Stimulated activated memory B cell treated with anti-CD40 and anti-IgM and Interleukin-4, amounts not matched to agents 10 μg/mL and 1 μg/mL and 100 μg/mL, for 72 hours (primary cell): ENCODE measurements at regions not wholly inside any gene's neighbourhood (a gene's known extent, or its start where the extent isn't known, plus 50 kb on each side); places are given as distances from the start of the nearest gene placed in this dataset.

ENCODE experiments used
- ATAC-seq: fragments of 150-1000 bp; cut with Tn5 transposase; 2 replicates; pipeline ENCODE4 v1.10.0; 2021
- H3K27ac Mint-ChIP-seq: one replicate; pipeline ENCODE4 v1.8.0; 2022; ENCODE audit warnings: mild to moderate bottlenecking, mixed read lengths
- H3K27me3 Mint-ChIP-seq: one replicate; pipeline ENCODE4 v1.8.0; 2022; ENCODE audit warnings: mixed read lengths
- H3K36me3 Mint-ChIP-seq: one replicate; pipeline ENCODE4 v1.8.0; 2022; ENCODE audit warnings: mixed read lengths
- H3K4me1 Mint-ChIP-seq: one replicate; pipeline ENCODE4 v1.8.0; 2022; ENCODE audit warnings: mixed read lengths
- H3K4me3 Mint-ChIP-seq: one replicate; pipeline ENCODE4 v1.8.0; 2022; ENCODE audit warnings: mild to moderate bottlenecking, moderate library complexity, mixed read lengths
- H3K9me3 Mint-ChIP-seq: one replicate; pipeline ENCODE4 v1.8.0; 2022; ENCODE audit warnings: mixed read lengths

- no peak for ATAC-seq
- Mint-ChIP-seq H3K4me3 (no peak overlapping the region), H3K27me3 (no peaks in the 10 kb centered on the region), H3K9me3 (peaks cover 21% of the 10 kb centered on the region), H3K4me1 (no peaks in the 10 kb centered on the region), H3K36me3 (no peaks in the 10 kb centered on the region), H3K27ac (no peak overlapping the region)
These were observed 197.0 kb upstream of the EYS start for GRCh38 chr6:65903992-65904391.

- no peaks in the 10 kb centered on the region for H3K36me3 Mint-ChIP-seq
- no peak overlapping the region for H3K4me3 Mint-ChIP-seq
- ATAC-seq: no peak
- no peak overlapping the region for H3K27ac Mint-ChIP-seq
- H3K27me3 Mint-ChIP-seq: no peaks in the 10 kb centered on the region
- no peaks in the 10 kb centered on the region for H3K4me1 Mint-ChIP-seq
- H3K9me3 Mint-ChIP-seq: peaks cover 10% of the 10 kb centered on the region
These were observed 193.9 kb upstream of the EYS start for GRCh38 chr6:65900928-65901327.

- Mint-ChIP-seq H3K4me1 (no peaks in the 10 kb centered on the region), H3K9me3 (peaks cover 8% of the 10 kb centered on the region), H3K4me3 (no peak overlapping the region), H3K36me3 (no peaks in the 10 kb centered on the region), H3K27ac (no peak overlapping the region), H3K27me3 (no peaks in the 10 kb centered on the region)
- no peak for ATAC-seq
These were observed 189.1 kb upstream of the EYS start for GRCh38 chr6:65896140-65896539.

GRCh38 chr6:65876668-65877067 lies 169.6 kb upstream of the EYS start:
- no peaks in the 10 kb centered on the region for H3K27me3 Mint-ChIP-seq
- no peak overlapping the region for H3K4me3 Mint-ChIP-seq
- no peaks in the 10 kb centered on the region for H3K9me3 Mint-ChIP-seq
- H3K36me3 Mint-ChIP-seq: no peaks in the 10 kb centered on the region
- ATAC-seq: no peak
- H3K27ac Mint-ChIP-seq: no peak overlapping the region
- no peaks in the 10 kb centered on the region for H3K4me1 Mint-ChIP-seq

- no peaks in the 10 kb centered on the region for H3K4me1 Mint-ChIP-seq
- no peak overlapping the region for H3K4me3 Mint-ChIP-seq
- H3K9me3 Mint-ChIP-seq: peaks cover 14% of the 10 kb centered on the region
- no peaks in the 10 kb centered on the region for H3K36me3 Mint-ChIP-seq
- ATAC-seq: no peak
- H3K27me3 Mint-ChIP-seq: no peaks in the 10 kb centered on the region
- H3K27ac Mint-ChIP-seq: no peak overlapping the region
These were observed 145.4 kb upstream of the EYS start for GRCh38 chr6:65852369-65852852.

GRCh38 chr6:65830151-65830550 lies 123.1 kb upstream of the EYS start:
- Mint-ChIP-seq H3K9me3 (peaks cover 8% of the 10 kb centered on the region), H3K4me1 (no peaks in the 10 kb centered on the region), H3K4me3 (no peak overlapping the region), H3K36me3 (no peaks in the 10 kb centered on the region), H3K27me3 (no peaks in the 10 kb centered on the region), H3K27ac (no peak overlapping the region)
- no peak for ATAC-seq

- H3K4me1 Mint-ChIP-seq: no peaks in the 10 kb centered on the region
- H3K27ac Mint-ChIP-seq: no peak overlapping the region
- no peak overlapping the region for H3K4me3 Mint-ChIP-seq
- H3K27me3 Mint-ChIP-seq: no peaks in the 10 kb centered on the region
- H3K9me3 Mint-ChIP-seq: peaks cover 17% of the 10 kb centered on the region
- no peak for ATAC-seq
- no peaks in the 10 kb centered on the region for H3K36me3 Mint-ChIP-seq
These were observed 112.1 kb upstream of the EYS start for GRCh38 chr6:65819152-65819551.

- Mint-ChIP-seq H3K9me3 (peaks cover 16% of the 10 kb centered on the region), H3K27me3 (no peaks in the 10 kb centered on the region), H3K36me3 (no peaks in the 10 kb centered on the region), H3K27ac (no peak overlapping the region), H3K4me3 (no peak overlapping the region), H3K4me1 (no peaks in the 10 kb centered on the region)
- ATAC-seq: no peak
These were observed 111.5 kb upstream of the EYS start for GRCh38 chr6:65818576-65818975.

GRCh38 chr6:65816991-65817390 lies 110.0 kb upstream of the EYS start:
- peaks cover 14% of the 10 kb centered on the region for H3K9me3 Mint-ChIP-seq
- no peak overlapping the region for H3K27ac Mint-ChIP-seq
- no peak for ATAC-seq
- H3K4me1 Mint-ChIP-seq: no peaks in the 10 kb centered on the region
- H3K27me3 Mint-ChIP-seq: no peaks in the 10 kb centered on the region
- no peaks in the 10 kb centered on the region for H3K36me3 Mint-ChIP-seq
- no peak overlapping the region for H3K4me3 Mint-ChIP-seq

GRCh38 chr6:65814071-65814470 lies 107.0 kb upstream of the EYS start:
- Mint-ChIP-seq H3K4me3 (no peak overlapping the region), H3K27me3 (no peaks in the 10 kb centered on the region), H3K9me3 (peaks cover 7% of the 10 kb centered on the region), H3K4me1 (no peaks in the 10 kb centered on the region), H3K36me3 (no peaks in the 10 kb centered on the region), H3K27ac (no peak overlapping the region)
- no peak for ATAC-seq

- Mint-ChIP-seq H3K36me3 (no peaks in the 10 kb centered on the region), H3K9me3 (peaks cover under 1% of the 10 kb centered on the region), H3K4me3 (no peak overlapping the region), H3K4me1 (no peaks in the 10 kb centered on the region), H3K27ac (no peak overlapping the region), H3K27me3 (no peaks in the 10 kb centered on the region)
- ATAC-seq: no peak
These were observed 96.2 kb upstream of the EYS start for GRCh38 chr6:65803186-65803585.

GRCh38 chr6:65799389-65799788 lies 92.4 kb upstream of the EYS start:
- no peaks in the 10 kb centered on the region for H3K36me3 Mint-ChIP-seq
- peaks cover 5% of the 10 kb centered on the region for H3K9me3 Mint-ChIP-seq
- H3K4me1 Mint-ChIP-seq: no peaks in the 10 kb centered on the region
- H3K4me3 Mint-ChIP-seq: no peak overlapping the region
- no peak for ATAC-seq
- H3K27me3 Mint-ChIP-seq: no peaks in the 10 kb centered on the region
- H3K27ac Mint-ChIP-seq: no peak overlapping the region

GRCh38 chr6:65798280-65799014 lies 91.4 kb upstream of the EYS start:
- Mint-ChIP-seq H3K4me3 (no peak overlapping the region), H3K27me3 (no peaks in the 10 kb centered on the region), H3K9me3 (peaks cover 11% of the 10 kb centered on the region), H3K4me1 (no peaks in the 10 kb centered on the region), H3K36me3 (no peaks in the 10 kb centered on the region), H3K27ac (no peak overlapping the region)
- ATAC-seq: no peak

- Mint-ChIP-seq H3K4me3 (no peak overlapping the region), H3K36me3 (no peaks in the 10 kb centered on the region), H3K27ac (no peak overlapping the region), H3K4me1 (no peaks in the 10 kb centered on the region), H3K9me3 (peaks cover 12% of the 10 kb centered on the region), H3K27me3 (no peaks in the 10 kb centered on the region)
- ATAC-seq: no peak
These were observed 83.6 kb upstream of the EYS start for GRCh38 chr6:65790666-65791065.

GRCh38 chr6:65787787-65788186 lies 80.8 kb upstream of the EYS start:
- Mint-ChIP-seq H3K4me3 (no peak overlapping the region), H3K4me1 (no peaks in the 10 kb centered on the region), H3K27ac (no peak overlapping the region), H3K9me3 (peaks cover 7% of the 10 kb centered on the region), H3K36me3 (no peaks in the 10 kb centered on the region), H3K27me3 (no peaks in the 10 kb centered on the region)
- ATAC-seq: no peak

GRCh38 chr6:65786815-65787214 lies 79.8 kb upstream of the EYS start:
- no peak overlapping the region for H3K27ac Mint-ChIP-seq
- H3K27me3 Mint-ChIP-seq: no peaks in the 10 kb centered on the region

More at GRCh38 chr6:65786815-65787214, 79.8 kb upstream of the EYS start:
- no peak overlapping the region for H3K4me3 Mint-ChIP-seq
- ATAC-seq: no peak
- H3K9me3 Mint-ChIP-seq: peaks cover 3% of the 10 kb centered on the region
- H3K36me3 Mint-ChIP-seq: no peaks in the 10 kb centered on the region
- no peaks in the 10 kb centered on the region for H3K4me1 Mint-ChIP-seq
